Epithelial cell of proximal tubule (primary cell): ENCODE measurements at regions not wholly inside any gene's neighbourhood (a gene's known extent, or its start where the extent isn't known, plus 50 kb on each side); places are given as distances from the start of the nearest gene placed in this dataset.
A peak's percentile ranks its signal among the peaks of the same experiment; 100 is the strongest.

Source experiments
- DNase-seq: peaks from one replicate; pipeline ENCODE4 v3.0.0-alpha.2; 2011; ENCODE audit warnings: low read depth
- H3K4me3 ChIP-seq: 2 replicates; pipeline ENCODE4 v1.5.1; 2011; ENCODE audit warnings: low read depth, mild to moderate bottlenecking, low read length
- CTCF ChIP-seq: conservative IDR thresholded peaks from 2 replicates; pipeline ENCODE4 v1.5.1; 2012; ENCODE audit warnings: low read depth, mild to moderate bottlenecking, low read length

- DNase-seq: no peak
- no peak overlapping the region for H3K4me3 ChIP-seq
- no peak for TF ChIP-seq CTCF
These were observed 317.6 kb upstream of the TBL1XR1 start for GRCh38 chr3:177514611-177515499.

- no peak for DNase-seq
- H3K4me3 ChIP-seq: no peak overlapping the region
- no peak for TF ChIP-seq CTCF
These were observed 318.5 kb upstream of the TBL1XR1 start for GRCh38 chr3:177515786-177516157.

GRCh38 chr3:177516158-177517011 is 319.1 kb upstream of the TBL1XR1 start:
- DNase-seq: peak; percentile 98
- TF ChIP-seq CTCF: no peak
- H3K4me3 ChIP-seq: no peak overlapping the region

GRCh38 chr3:177517906-177518305 is 320.6 kb upstream of the TBL1XR1 start:
- TF ChIP-seq CTCF: no peak
- no peak for DNase-seq
- no peak overlapping the region for H3K4me3 ChIP-seq

GRCh38 chr3:177519588-177519987 is 322.3 kb upstream of the TBL1XR1 start:
- H3K4me3 ChIP-seq: no peak overlapping the region
- TF ChIP-seq CTCF: no peak
- DNase-seq: no peak

GRCh38 chr3:177521305-177521704 is 324.0 kb upstream of the TBL1XR1 start:
- no peak overlapping the region for H3K4me3 ChIP-seq
- no peak for TF ChIP-seq CTCF
- DNase-seq: no peak

- DNase-seq: no peak
- no peak overlapping the region for H3K4me3 ChIP-seq
- TF ChIP-seq CTCF: no peak
These were observed 324.8 kb upstream of the TBL1XR1 start for GRCh38 chr3:177522051-177522450.
